VCaP (cell line): ENCODE measurements at regions not wholly inside any gene's neighbourhood (a gene's known extent, or its start where the extent isn't known, plus 50 kb on each side); places are given as distances from the start of the nearest gene placed in this dataset.

Source experiments
- H3K27ac ChIP-seq: fragments of 450-650 bp; 2 replicates; pipeline ENCODE4 v1.5.1; 2017
- CTCF ChIP-seq: fragments of 450-650 bp; conservative IDR thresholded peaks from 2 replicates; pipeline ENCODE4 v1.5.1; 2017; ENCODE audit warnings: mild to moderate bottlenecking, moderate library complexity

- H3K27ac ChIP-seq: no peak overlapping the region
- TF ChIP-seq CTCF: no peak
Measured at GRCh38 chr10:130756651-130757050, 554.9 kb downstream of the TCERG1L start.

GRCh38 chr10:130757271-130757670 lies 554.2 kb downstream of the TCERG1L start:
- no peak for TF ChIP-seq CTCF
- H3K27ac ChIP-seq: no peak overlapping the region

GRCh38 chr10:130757821-130758489 lies 553.6 kb downstream of the TCERG1L start:
- H3K27ac ChIP-seq: no peak overlapping the region
- no peak for TF ChIP-seq CTCF

- no peak for TF ChIP-seq CTCF
- no peak overlapping the region for H3K27ac ChIP-seq
Measured at GRCh38 chr10:130758529-130758928, 553.0 kb downstream of the TCERG1L start.

GRCh38 chr10:130761032-130761575 lies 550.4 kb downstream of the TCERG1L start:
- no peak for TF ChIP-seq CTCF

GRCh38 chr10:130761788-130762301 lies 549.7 kb downstream of the TCERG1L start:
- no peak overlapping the region for H3K27ac ChIP-seq
- no peak for TF ChIP-seq CTCF

More at GRCh38 chr10:130761032-130761575, 550.4 kb downstream of the TCERG1L start:
- H3K27ac ChIP-seq: no peak overlapping the region

GRCh38 chr10:130762491-130762890 lies 549.0 kb downstream of the TCERG1L start:
- no peak overlapping the region for H3K27ac ChIP-seq
- no peak for TF ChIP-seq CTCF
